SJSA1 (cell line): ENCODE measurements at regions not wholly inside any gene's neighbourhood (a gene's known extent, or its start where the extent isn't known, plus 50 kb on each side); places are given as distances from the start of the nearest gene placed in this dataset.

Experiments used
- DNase-seq, 2 experiments: peaks; one replicate each; pipeline ENCODE4 v3.0.0-alpha.2; 2015 to 2020; ENCODE audit warnings: low spot score in 2 of 2, low read depth in 1 of 2
- H3K27ac ChIP-seq: fragments of 250-450 bp; sonication (Bioruptor Pico); 2 replicates; pipeline ENCODE4 v1.5.1; 2020; ENCODE audit warnings: mild to moderate bottlenecking, moderate library complexity
- H3K27me3 ChIP-seq: fragments of 250-450 bp; sonication (Bioruptor Pico); replicated peaks from 2 replicates; pipeline ENCODE4 v1.5.1; 2020; ENCODE audit warnings: mild to moderate bottlenecking, moderate library complexity
- H3K36me3 ChIP-seq: fragments of 250-450 bp; sonication (Bioruptor Pico); 2 replicates; pipeline ENCODE4 v1.5.1; 2020; ENCODE audit warnings: mild to moderate bottlenecking
- H3K4me1 ChIP-seq: fragments of 250-450 bp; sonication (Bioruptor Pico); replicated peaks from 2 replicates; pipeline ENCODE4 v1.6.1; 2021; ENCODE audit warnings: mild to moderate bottlenecking
- H3K4me3 ChIP-seq: fragments of 250-450 bp; sonication (Bioruptor Pico); 2 replicates; pipeline ENCODE4 v1.5.1; 2020; ENCODE audit warnings: mild to moderate bottlenecking
- H3K9me3 ChIP-seq: fragments of 250-450 bp; sonication (Bioruptor Pico); replicated peaks from 2 replicates; pipeline ENCODE4 v1.5.1; 2020; ENCODE audit warnings: mild to moderate bottlenecking

GRCh38 chr3:104731074-104731473, 635.6 kb upstream of the ALCAM start:
- H3K27ac ChIP-seq = no peak overlapping the region
- no peak overlapping the region for H3K4me3 ChIP-seq
- H3K36me3 ChIP-seq = no peaks in the 10 kb centered on the region
- H3K27me3 ChIP-seq = no peaks in the 10 kb centered on the region
- no peaks in the 10 kb centered on the region for H3K4me1 ChIP-seq
- DNase-seq = no peak
- no peaks in the 10 kb centered on the region for H3K9me3 ChIP-seq

DNA sequence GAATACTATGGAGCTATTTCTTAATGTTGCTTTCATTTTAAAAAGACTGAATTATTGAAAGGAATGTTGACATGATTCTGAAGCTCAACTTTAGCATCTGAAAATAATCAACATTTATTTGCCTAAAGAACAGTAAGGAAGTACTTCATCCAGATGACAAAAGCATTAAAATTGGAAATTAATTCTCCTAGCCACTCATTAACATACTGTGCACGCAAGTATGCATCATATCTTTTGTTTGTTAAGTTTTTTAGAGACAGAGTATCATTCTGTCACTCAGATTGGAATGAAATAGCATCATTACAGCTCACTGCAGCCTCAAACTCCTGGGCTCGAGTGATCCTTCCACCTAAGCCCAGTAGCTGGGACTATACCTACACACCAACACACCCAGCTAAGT, 632.1 kb upstream of the ALCAM start:
- H3K27me3 ChIP-seq = no peaks in the 10 kb centered on the region
- H3K4me1 ChIP-seq = no peaks in the 10 kb centered on the region
- no peak for DNase-seq
- H3K36me3 ChIP-seq = no peaks in the 10 kb centered on the region
- H3K4me3 ChIP-seq = no peak overlapping the region
- no peaks in the 10 kb centered on the region for H3K9me3 ChIP-seq
- H3K27ac ChIP-seq = no peak overlapping the region

- Histone ChIP-seq H3K36me3 (no peaks in the 10 kb centered on the region), H3K27ac (no peak overlapping the region), H3K4me1 (no peaks in the 10 kb centered on the region), H3K4me3 (no peak overlapping the region), H3K9me3 (no peaks in the 10 kb centered on the region), H3K27me3 (no peaks in the 10 kb centered on the region)
- DNase-seq = no peak
These were observed 631.0 kb upstream of the ALCAM start for GRCh38 chr3:104735691-104736090.

DNA sequence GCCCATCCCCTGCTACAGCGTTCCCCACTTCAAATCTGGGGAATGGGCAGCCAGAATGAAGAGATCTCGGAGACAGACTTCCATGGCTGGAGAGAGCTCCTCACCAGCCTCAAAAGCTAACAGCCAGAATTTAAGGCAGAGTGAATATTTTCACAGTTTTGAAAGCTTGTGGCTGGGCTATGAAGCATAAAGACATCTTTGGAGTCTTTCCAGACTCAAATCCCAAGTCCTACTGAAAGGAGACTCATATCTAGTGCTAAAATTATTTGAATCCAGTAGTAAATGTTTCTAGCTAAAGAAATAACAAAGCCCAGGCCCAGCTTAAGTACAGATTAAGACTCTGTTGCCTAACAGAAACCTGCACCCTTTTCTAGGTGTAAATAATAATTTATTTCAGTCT, 628.4 kb upstream of the ALCAM start:
- Histone ChIP-seq H3K27ac (no peak overlapping the region), H3K9me3 (no peaks in the 10 kb centered on the region), H3K4me1 (no peaks in the 10 kb centered on the region), H3K4me3 (no peak overlapping the region), H3K36me3 (no peaks in the 10 kb centered on the region), H3K27me3 (no peaks in the 10 kb centered on the region)
- DNase-seq = no peak

DNA sequence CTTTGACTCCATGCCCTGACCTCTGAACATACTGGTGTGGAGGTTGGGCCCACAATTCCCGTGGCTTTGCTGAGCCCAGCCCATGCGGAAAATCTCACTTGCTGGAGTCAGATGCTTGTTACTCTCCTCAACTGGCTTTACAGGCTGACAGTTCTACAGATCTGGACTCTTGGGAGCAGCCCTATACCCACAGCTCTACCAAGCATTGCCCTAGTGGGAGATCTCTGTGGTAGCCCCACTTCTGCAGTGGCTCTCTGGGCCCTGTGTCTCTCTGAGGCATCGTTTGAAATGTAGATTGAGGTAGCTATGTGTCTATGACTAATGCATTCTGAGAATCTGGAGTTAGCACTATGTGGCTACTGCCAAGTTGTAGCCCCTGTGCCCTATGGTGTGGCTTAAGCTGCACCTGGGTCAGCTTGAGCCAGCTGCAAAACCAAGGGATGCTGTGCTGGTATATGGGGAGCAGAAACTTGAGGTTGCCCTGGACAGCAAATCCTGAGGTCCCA, 625.8 kb upstream of the ALCAM start:
- Histone ChIP-seq H3K27me3 (no peaks in the 10 kb centered on the region), H3K36me3 (no peaks in the 10 kb centered on the region), H3K4me3 (no peak overlapping the region), H3K9me3 (no peaks in the 10 kb centered on the region), H3K27ac (no peak overlapping the region), H3K4me1 (no peaks in the 10 kb centered on the region)
- DNase-seq = no peak

DNA sequence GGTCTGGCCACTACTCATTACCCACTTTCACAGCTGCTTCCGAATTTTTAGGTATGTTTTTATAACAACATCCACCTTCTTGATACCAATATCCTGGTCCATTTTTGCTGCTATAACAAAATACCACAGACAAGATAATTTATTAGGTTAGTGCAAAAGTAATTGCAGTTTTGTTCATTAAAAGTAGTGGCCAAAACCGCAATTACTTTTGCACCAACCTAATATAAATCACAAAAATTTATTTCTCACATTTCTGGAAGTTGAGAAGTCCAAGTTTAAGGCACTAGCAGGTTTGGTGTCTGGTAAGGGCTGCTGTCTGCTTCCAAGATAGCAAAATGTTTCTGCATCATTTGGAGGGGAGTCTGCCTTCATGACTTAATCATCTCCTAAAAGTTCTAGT, 624.7 kb upstream of the ALCAM start:
- H3K4me3 ChIP-seq = no peak overlapping the region
- no peaks in the 10 kb centered on the region for H3K9me3 ChIP-seq
- H3K27me3 ChIP-seq = no peaks in the 10 kb centered on the region
- H3K27ac ChIP-seq = no peak overlapping the region
- no peaks in the 10 kb centered on the region for H3K36me3 ChIP-seq
- DNase-seq = no peak
- no peaks in the 10 kb centered on the region for H3K4me1 ChIP-seq

GRCh38 chr3:104745313-104745712, 621.4 kb upstream of the ALCAM start:
- H3K27ac ChIP-seq = no peak overlapping the region
- H3K9me3 ChIP-seq = no peaks in the 10 kb centered on the region
- H3K4me3 ChIP-seq = no peak overlapping the region
- no peaks in the 10 kb centered on the region for H3K27me3 ChIP-seq
- DNase-seq = no peak
- H3K36me3 ChIP-seq = no peaks in the 10 kb centered on the region
- H3K4me1 ChIP-seq = no peaks in the 10 kb centered on the region

DNA sequence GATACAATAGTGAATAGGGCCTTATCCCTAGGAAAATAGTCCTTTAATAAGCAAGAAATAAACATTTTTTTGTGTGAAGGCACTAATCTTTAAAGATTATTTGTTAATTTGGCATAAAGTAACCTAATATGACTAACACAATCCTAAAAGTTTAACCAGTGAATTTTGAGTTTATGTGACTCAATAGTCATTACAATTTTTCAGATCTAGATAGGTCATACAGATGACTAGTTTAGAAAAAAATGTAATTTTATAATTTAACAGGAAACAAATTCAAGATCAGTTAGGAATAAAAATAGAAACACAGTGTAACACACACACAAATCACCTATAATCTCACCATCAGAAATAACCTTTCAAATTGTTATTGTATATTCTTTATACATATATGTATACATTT, 620.7 kb upstream of the ALCAM start:
- Histone ChIP-seq H3K27ac (no peak overlapping the region), H3K36me3 (no peaks in the 10 kb centered on the region), H3K27me3 (no peaks in the 10 kb centered on the region), H3K9me3 (no peaks in the 10 kb centered on the region), H3K4me1 (no peaks in the 10 kb centered on the region), H3K4me3 (no peak overlapping the region)
- no peak for DNase-seq

DNA sequence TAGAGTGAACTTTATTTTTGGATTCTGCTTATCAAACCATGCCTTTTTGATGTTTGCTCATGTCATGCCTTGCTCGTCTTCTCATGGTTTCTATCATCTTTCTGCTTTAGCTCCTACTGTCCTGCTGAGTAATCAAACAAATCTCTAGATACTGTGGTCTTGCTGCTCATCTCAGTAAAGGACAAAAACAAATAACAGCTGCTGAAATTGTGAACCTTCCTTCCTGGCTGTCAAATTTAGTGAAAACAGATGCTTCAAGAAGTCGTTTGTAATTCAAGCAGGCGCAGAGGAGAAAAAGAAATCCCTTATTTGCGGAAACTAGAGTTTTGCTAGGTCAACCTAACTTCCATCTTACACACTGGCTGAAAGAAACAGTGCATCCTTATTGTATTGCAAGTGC, 616.1 kb upstream of the ALCAM start:
- Histone ChIP-seq H3K4me1 (no peaks in the 10 kb centered on the region), H3K27me3 (no peaks in the 10 kb centered on the region), H3K27ac (no peak overlapping the region), H3K4me3 (no peak overlapping the region), H3K9me3 (no peaks in the 10 kb centered on the region), H3K36me3 (no peaks in the 10 kb centered on the region)
- no peak for DNase-seq

- H3K9me3 ChIP-seq = no peaks in the 10 kb centered on the region
- H3K27me3 ChIP-seq = no peaks in the 10 kb centered on the region
- H3K4me3 ChIP-seq = no peak overlapping the region
- H3K4me1 ChIP-seq = no peaks in the 10 kb centered on the region
- no peak for DNase-seq
- H3K36me3 ChIP-seq = no peaks in the 10 kb centered on the region
- H3K27ac ChIP-seq = no peak overlapping the region
These were observed 610.9 kb upstream of the ALCAM start for GRCh38 chr3:104755791-104756190.

DNA sequence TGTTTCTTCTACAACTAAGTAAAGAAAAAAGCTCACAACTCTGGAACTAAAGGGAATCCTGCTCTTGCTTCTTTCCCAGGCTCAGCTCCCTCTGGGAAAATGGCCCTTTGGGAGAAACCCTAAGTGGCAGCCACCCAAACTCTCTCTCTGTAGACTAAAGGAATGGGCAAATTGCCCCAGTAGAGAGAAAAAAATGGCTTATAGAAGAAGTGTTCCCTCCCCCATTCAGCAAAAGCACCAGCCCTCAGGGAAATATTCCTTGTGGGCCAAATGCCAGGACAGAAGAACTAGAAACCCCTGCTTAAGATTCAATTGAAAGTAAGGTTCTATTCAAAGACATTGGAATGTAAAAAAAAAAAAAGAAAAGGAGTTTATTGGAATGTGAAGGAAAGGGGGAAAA, 603.7 kb upstream of the ALCAM start:
- peak overlapping the region; percentile 79 for H3K27ac ChIP-seq
- peak; percentile 51 to 77 for DNase-seq
- no peak overlapping the region for H3K4me3 ChIP-seq
- no peaks in the 10 kb centered on the region for H3K27me3 ChIP-seq
- H3K9me3 ChIP-seq = no peaks in the 10 kb centered on the region
- H3K4me1 ChIP-seq = peaks cover 21% of the 10 kb centered on the region
- H3K36me3 ChIP-seq = no peaks in the 10 kb centered on the region

GRCh38 chr3:104764496-104764895, 602.2 kb upstream of the ALCAM start:
- DNase-seq = no peak
- H3K4me1 ChIP-seq = peaks cover 35% of the 10 kb centered on the region

GRCh38 chr3:104768886-104769285, 597.8 kb upstream of the ALCAM start:
- no peak overlapping the region for H3K4me3 ChIP-seq
- H3K36me3 ChIP-seq = no peaks in the 10 kb centered on the region
- H3K4me1 ChIP-seq = peaks cover 23% of the 10 kb centered on the region
- no peaks in the 10 kb centered on the region for H3K27me3 ChIP-seq
- peak overlapping the region; percentile 71 for H3K27ac ChIP-seq
- DNase-seq = peak in 1 of 2 experiments; percentile 55
- H3K9me3 ChIP-seq = no peaks in the 10 kb centered on the region

More at GRCh38 chr3:104764496-104764895, 602.2 kb upstream of the ALCAM start:
- H3K4me3 ChIP-seq = no peak overlapping the region
- H3K27ac ChIP-seq = no peak overlapping the region
- H3K27me3 ChIP-seq = no peaks in the 10 kb centered on the region
- no peaks in the 10 kb centered on the region for H3K36me3 ChIP-seq
- no peaks in the 10 kb centered on the region for H3K9me3 ChIP-seq

GRCh38 chr3:104779324-104779723, 587.4 kb upstream of the ALCAM start:
- Histone ChIP-seq H3K4me1 (no peaks in the 10 kb centered on the region), H3K4me3 (no peak overlapping the region), H3K27ac (no peak overlapping the region), H3K27me3 (no peaks in the 10 kb centered on the region), H3K36me3 (no peaks in the 10 kb centered on the region), H3K9me3 (no peaks in the 10 kb centered on the region)
- no peak for DNase-seq

- Histone ChIP-seq H3K4me3 (no peak overlapping the region), H3K9me3 (no peaks in the 10 kb centered on the region), H3K36me3 (no peaks in the 10 kb centered on the region), H3K4me1 (no peaks in the 10 kb centered on the region), H3K27ac (no peak overlapping the region), H3K27me3 (no peaks in the 10 kb centered on the region)
- no peak for DNase-seq
These were observed 585.6 kb upstream of the ALCAM start for GRCh38 chr3:104781112-104781511.
